Common myeloid progenitor, CD34-positive (primary cell): ENCODE measurements at regions not wholly inside any gene's neighbourhood (a gene's known extent, or its start where the extent isn't known, plus 50 kb on each side); places are given as distances from the start of the nearest gene placed in this dataset.

Experiments
- CTCF ChIA-PET: fragments of 350-600 bp; sonication (Branson Sonifier 250); formaldehyde crosslinking; loops from one replicate; lab custom pipeline; 2021; ENCODE audit warnings: antibody characterized with exemption; lab: Charles Lee
- POLR2A ChIA-PET: fragments of 350-600 bp; sonication (Branson Sonifier 250); formaldehyde crosslinking; loops from one replicate; lab custom pipeline; 2021; ENCODE audit warnings: antibody characterized with exemption; lab: Charles Lee
- DNase-seq, 3 donors: peaks; one replicate each; pipeline versions ENCODE4 v3.0.0 to v3.0.0-alpha.2; 2013
- H3K27ac ChIP-seq, 2 experiments: 1 replicate in 1 of 2; 2 replicates in 1 of 2; pipeline ENCODE4 v1.7.0; 2013; ENCODE audit warnings: inconsistent platforms in 2 of 2, low read length in 2 of 2, mild to moderate bottlenecking in 2 of 2, low read depth in 1 of 2, moderate library complexity in 1 of 2; ENCODE audit not compliant: severe bottlenecking in 2 of 2, insufficient read depth in 1 of 2, poor library complexity in 1 of 2
- H3K27me3 ChIP-seq, 5 experiments: replicated peaks in 2 of 5; 1 replicate in 3 of 5; 2 replicates in 2 of 5; pipeline versions ENCODE4 v1.6.1 to v1.7.0; 2013; ENCODE audit warnings: low read length in 4 of 5, mild to moderate bottlenecking in 2 of 5, moderate library complexity in 2 of 5, inconsistent platforms in 1 of 5; ENCODE audit not compliant: insufficient read depth in 5 of 5, control insufficient read depth in 4 of 5
- H3K36me3 ChIP-seq, 4 experiments: 1 replicate in 2 of 4; 2 replicates in 2 of 4; pipeline versions ENCODE4 v1.6.1 to v1.7.0; 2013; ENCODE audit warnings: low read length in 3 of 4, control low read depth in 1 of 4, mild to moderate bottlenecking in 1 of 4; ENCODE audit not compliant: control insufficient read depth in 4 of 4, insufficient read depth in 4 of 4
- H3K4me1 ChIP-seq, 4 experiments: 1 replicate in 3 of 4; 2 replicates in 1 of 4; pipeline versions ENCODE4 v1.6.1 to v1.7.1; 2013; ENCODE audit warnings: low read length in 3 of 4, mild to moderate bottlenecking in 3 of 4, control low read depth in 1 of 4, inconsistent platforms in 1 of 4, moderate library complexity in 1 of 4; ENCODE audit not compliant: control insufficient read depth in 4 of 4, insufficient read depth in 4 of 4; ENCODE audit errors: control extremely low read depth in 1 of 4
- H3K4me3 ChIP-seq, 7 experiments: 1 replicate in 4 of 7; 2 replicates in 3 of 7; pipeline versions ENCODE4 v1.5.1 to v1.7.0; 2013; ENCODE audit warnings: mild to moderate bottlenecking in 7 of 7, low read length in 6 of 7, moderate library complexity in 6 of 7, inconsistent platforms in 2 of 7, low read depth in 2 of 7, control low read depth in 1 of 7; ENCODE audit not compliant: insufficient read depth in 4 of 7, control insufficient read depth in 1 of 7; ENCODE audit errors: extremely low read depth in 1 of 7
- H3K9me3 ChIP-seq, 5 experiments: 1 replicate in 4 of 5; 2 replicates in 1 of 5; pipeline versions ENCODE4 v1.6.1 to v1.7.1; 2013; ENCODE audit warnings: low read length in 4 of 5, mild to moderate bottlenecking in 2 of 5, inconsistent platforms in 1 of 5, low read depth in 1 of 5, moderate library complexity in 1 of 5; ENCODE audit not compliant: control insufficient read depth in 4 of 5, insufficient read depth in 2 of 5; ENCODE audit errors: control extremely low read depth in 1 of 5
- WGBS: methylation state at CpG from one replicate; pipeline ENCODE4 v1.1.5; 2013; ENCODE audit not compliant: insufficient coverage; 5-methylcytosine and 5-hydroxymethylcytosine counted together

GRCh38 chr15:70164910-70165715 is 67.4 kb upstream of the TLE3 start:
- no peaks in the 10 kb centered on the region for H3K9me3 ChIP-seq

GRCh38 chr15:70164156-70164900 is 66.6 kb upstream of the TLE3 start:
- no peak overlapping the region for H3K27ac ChIP-seq
- H3K4me1 ChIP-seq: peaks cover 0 to 22% (median 18%) of the 10 kb centered on the region in 4 experiments
- 95% methylated on average over 2 of the region's 3 CpGs for WGBS
- DNase-seq: no peak
- CTCF ChIA-PET: interaction anchor here (0.8 to 1.4 kb wide), 4 partner anchors 8 to 95 kb away, joined by 4 to 5 read pairs (median 4); no protein-coding TSS in a partner anchor
- H3K27me3 ChIP-seq: no peaks in the 10 kb centered on the region
- no peaks in the 10 kb centered on the region for H3K36me3 ChIP-seq
- no peaks in the 10 kb centered on the region for H3K9me3 ChIP-seq
- POLR2A ChIA-PET: no interaction called here
- no peak overlapping the region for H3K4me3 ChIP-seq

More at GRCh38 chr15:70164910-70165715, 67.4 kb upstream of the TLE3 start:
- Histone ChIP-seq H3K27ac (no peak overlapping the region), H3K4me1 (peaks cover 0 to 14% (median 11%) of the 10 kb centered on the region in 4 experiments), H3K4me3 (no peak overlapping the region), H3K36me3 (no peaks in the 10 kb centered on the region), H3K27me3 (no peaks in the 10 kb centered on the region)
- no peak for DNase-seq
- POLR2A ChIA-PET: no interaction called here
- CTCF ChIA-PET: interaction anchor here (0.8 to 1.1 kb wide), 3 partner anchors 9 to 94 kb away, joined by 4 to 5 read pairs (median 4); no protein-coding TSS in a partner anchor
- WGBS: 96% methylated on average over 13 of the region's 15 CpGs

GRCh38 chr15:70160803-70161565 is 63.3 kb upstream of the TLE3 start:
- no peak overlapping the region for H3K4me3 ChIP-seq
- WGBS: 77% methylated on average over 14 of the region's 19 CpGs
- ChIA-PET POLR2A (interaction anchor here (0.7 kb wide), 1 partner anchor 411 kb away, joined by 3 read pairs; no protein-coding TSS in a partner anchor), CTCF (interaction anchor here (1.5 kb wide), 2 partner anchors 10 to 109 kb away, joined by 3 read pairs; no protein-coding TSS in a partner anchor)
- no peaks in the 10 kb centered on the region for H3K9me3 ChIP-seq
- no peak overlapping the region for H3K27ac ChIP-seq
- no peaks in the 10 kb centered on the region for H3K27me3 ChIP-seq
- H3K36me3 ChIP-seq: no peaks in the 10 kb centered on the region
- H3K4me1 ChIP-seq: peaks cover 0 to 29% (median 26%) of the 10 kb centered on the region in 4 experiments
- no peak for DNase-seq

- H3K36me3 ChIP-seq: no peaks in the 10 kb centered on the region
- no peaks in the 10 kb centered on the region for H3K9me3 ChIP-seq
- ChIA-PET CTCF (interaction anchor here (0.8 to 1.6 kb wide), 5 partner anchors 12 to 110 kb away, joined by 3 read pairs; no protein-coding TSS in a partner anchor), POLR2A (no interaction called here)
- 100% methylated on average over 1 of the region's 1 CpG for WGBS
- DNase-seq: no peak
- no peak overlapping the region for H3K4me3 ChIP-seq
- no peak overlapping the region for H3K27ac ChIP-seq
- no peaks in the 10 kb centered on the region for H3K27me3 ChIP-seq
- H3K4me1 ChIP-seq: peaks cover 0 to 31% (median 27%) of the 10 kb centered on the region in 4 experiments
These were observed 62.5 kb upstream of the TLE3 start for GRCh38 chr15:70160267-70160666.

- POLR2A ChIA-PET: no interaction called here
- 29% methylated on average over 2 of the region's 2 CpGs for WGBS
- CTCF ChIA-PET: interaction anchor here (0.8 to 1.6 kb wide), 6 partner anchors 12 to 111 kb away, joined by 3 to 4 read pairs (median 3); no protein-coding TSS in a partner anchor
These were observed 61.9 kb upstream of the TLE3 start for GRCh38 chr15:70159713-70160009.

GRCh38 chr15:70159001-70159712 is 61.4 kb upstream of the TLE3 start:
- no peak overlapping the region for H3K4me3 ChIP-seq
- peaks cover 0 to 42% (median 37%) of the 10 kb centered on the region in 4 experiments for H3K4me1 ChIP-seq
- H3K36me3 ChIP-seq: no peaks in the 10 kb centered on the region
- ChIA-PET POLR2A (interaction anchor here (0.7 to 1.0 kb wide), 2 partner anchors 17 to 44 kb away, joined by 3 read pairs; no protein-coding TSS in a partner anchor), CTCF (interaction anchor here (0.9 to 1.6 kb wide), 7 partner anchors 12 to 111 kb away, joined by 3 to 4 read pairs (median 3); no protein-coding TSS in a partner anchor)
- WGBS: 0% methylated on average over 5 of the region's 9 CpGs
- no peaks in the 10 kb centered on the region for H3K27me3 ChIP-seq
- no peak overlapping the region for H3K27ac ChIP-seq
- peak in 2 of 3 donors; percentile 69 to 82 for DNase-seq
- no peaks in the 10 kb centered on the region for H3K9me3 ChIP-seq

More at GRCh38 chr15:70159713-70160009, 61.9 kb upstream of the TLE3 start:
- H3K27me3 ChIP-seq: no peaks in the 10 kb centered on the region
- peaks cover 0 to 37% (median 32%) of the 10 kb centered on the region in 4 experiments for H3K4me1 ChIP-seq
- H3K9me3 ChIP-seq: no peaks in the 10 kb centered on the region
- no peak overlapping the region for H3K27ac ChIP-seq
- H3K4me3 ChIP-seq: no peak overlapping the region
- H3K36me3 ChIP-seq: no peaks in the 10 kb centered on the region
- DNase-seq: no peak
